DMS114 treated with DMSO at 0.1 percent for 48 hours (cell line): ENCODE measurements at regions not wholly inside any gene's neighbourhood (a gene's known extent, or its start where the extent isn't known, plus 50 kb on each side); places are given as distances from the start of the nearest gene placed in this dataset.

Source experiments
- DNase-seq: peaks from one replicate; lab custom pipeline; 2025; ENCODE audit not compliant: unreplicated experiment; lab: John Stamatoyannopoulos, UW

DNA sequence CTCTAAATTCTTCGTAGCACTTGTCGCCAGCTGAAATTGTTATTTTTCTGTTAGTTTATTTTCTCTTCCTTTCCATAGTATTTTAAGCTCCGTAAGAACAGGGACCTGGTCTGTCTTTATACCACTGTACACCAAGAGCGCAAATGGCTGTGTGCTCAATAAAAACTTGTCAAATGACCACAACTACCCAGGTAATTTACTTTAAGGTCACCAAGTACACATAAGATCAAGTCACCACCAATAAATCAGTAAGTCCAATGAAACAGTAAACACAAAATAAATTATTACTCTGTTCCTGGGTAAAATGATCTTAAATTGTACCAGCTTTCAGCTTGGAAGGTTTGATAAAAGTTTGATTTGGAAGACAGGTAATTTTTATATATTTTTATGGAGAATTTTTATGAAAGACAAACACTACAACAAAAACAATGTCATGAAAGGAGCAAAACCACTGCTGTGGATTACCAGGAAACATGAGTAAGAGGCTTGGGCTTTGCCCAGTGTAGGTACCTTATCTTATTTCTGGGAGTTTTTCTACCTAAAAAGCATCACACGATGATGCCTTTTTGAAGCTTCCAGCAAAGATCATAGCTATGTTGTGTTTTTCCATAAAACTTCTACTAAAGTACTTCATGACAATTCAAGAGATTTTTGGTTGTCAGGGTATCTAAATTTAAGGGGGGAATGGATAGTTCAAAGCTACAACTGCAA lies 406.8 kb downstream of the SHQ1 start:
- no peak for DNase-seq

DNA sequence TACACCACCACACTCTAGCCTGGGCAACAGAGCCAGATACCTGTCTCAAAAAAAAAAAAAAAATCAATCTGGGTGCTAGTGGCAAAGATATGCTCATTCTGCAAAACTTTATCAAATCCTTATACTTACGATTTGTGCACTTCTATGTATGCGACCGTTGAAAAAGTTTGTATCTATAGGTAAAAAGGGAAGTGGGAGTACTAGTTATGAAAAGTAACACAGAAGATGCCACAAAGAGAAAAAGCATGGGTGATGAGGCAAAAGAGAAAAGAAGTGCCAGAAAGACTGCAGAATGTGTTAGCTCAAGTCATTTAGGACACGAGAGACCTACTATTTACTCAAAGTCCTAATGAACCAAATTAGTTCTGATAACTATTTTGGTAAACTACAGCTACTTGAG lies 407.8 kb downstream of the SHQ1 start:
- DNase-seq, result no peak

DNA sequence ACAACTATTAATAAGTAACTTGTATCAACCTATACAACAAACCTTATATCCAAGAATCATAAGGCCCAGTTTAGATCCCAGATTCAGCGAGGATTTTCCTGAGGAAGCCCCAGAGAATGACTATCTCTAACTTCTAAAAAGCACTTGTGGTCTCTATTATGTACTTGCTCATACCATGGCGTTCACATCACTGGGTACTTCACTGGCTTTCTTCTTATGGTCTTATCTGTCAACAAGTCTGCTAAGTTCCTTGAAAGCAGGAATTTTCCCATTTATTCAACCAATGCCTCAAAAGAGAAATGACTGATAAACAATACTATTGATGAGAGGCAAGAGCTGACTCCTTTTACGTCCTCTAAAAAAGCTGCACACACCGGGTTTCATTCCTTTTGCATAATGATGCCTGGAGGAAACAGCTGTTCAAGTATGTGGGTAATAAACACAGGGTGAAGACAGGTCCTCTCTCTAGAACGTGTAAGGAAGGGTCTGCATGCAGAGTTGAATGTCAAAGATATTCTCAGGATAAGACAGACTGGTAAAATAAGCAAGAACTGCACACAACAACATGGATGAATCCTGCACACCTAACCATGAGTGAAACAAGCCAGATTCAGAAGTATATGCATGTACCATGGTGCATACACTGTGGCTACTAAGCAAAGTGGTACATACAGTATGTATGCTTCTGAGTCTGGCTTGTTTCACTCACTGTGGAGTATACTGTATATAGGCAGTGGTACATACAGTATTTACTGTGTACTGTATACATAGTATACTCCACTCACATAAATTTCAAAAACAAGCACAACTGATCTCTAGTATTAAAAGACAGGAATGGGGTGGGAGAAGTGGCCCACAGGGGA lies 408.7 kb downstream of the SHQ1 start:
- no peak for DNase-seq

DNA sequence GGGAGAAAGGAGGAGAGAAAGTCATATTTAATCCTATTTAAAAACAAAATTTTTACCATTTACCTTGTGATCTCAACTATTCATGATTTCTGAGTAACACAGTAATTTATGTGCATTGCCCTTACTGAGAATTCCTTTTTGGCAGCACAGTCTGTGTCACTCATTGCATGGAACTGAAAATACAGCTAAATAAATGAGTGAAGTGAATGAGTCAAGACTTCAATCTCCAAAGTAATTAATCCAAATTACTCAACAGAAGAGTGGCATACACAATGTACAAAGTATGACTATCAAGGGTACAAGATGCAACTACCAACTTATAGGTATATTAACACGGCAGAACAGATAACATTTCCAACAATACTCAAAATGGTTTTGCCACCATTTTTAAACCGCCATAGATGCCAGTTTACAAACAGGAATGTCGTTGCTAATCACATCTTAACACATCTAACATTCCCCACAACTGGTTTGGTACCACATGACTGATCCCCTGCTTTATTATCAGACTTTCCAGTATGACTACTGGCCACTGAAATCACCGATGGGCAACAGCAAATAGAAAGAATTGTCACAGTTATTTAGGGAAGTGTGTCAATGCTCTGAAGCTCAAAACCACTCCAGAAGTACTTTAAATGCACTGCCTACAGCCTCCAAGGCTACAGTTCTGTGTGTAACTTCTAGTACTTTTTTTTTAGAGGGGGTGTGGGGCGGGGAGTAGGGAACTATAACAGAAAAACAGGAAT lies 410.4 kb downstream of the SHQ1 start:
- no peak for DNase-seq

DNA sequence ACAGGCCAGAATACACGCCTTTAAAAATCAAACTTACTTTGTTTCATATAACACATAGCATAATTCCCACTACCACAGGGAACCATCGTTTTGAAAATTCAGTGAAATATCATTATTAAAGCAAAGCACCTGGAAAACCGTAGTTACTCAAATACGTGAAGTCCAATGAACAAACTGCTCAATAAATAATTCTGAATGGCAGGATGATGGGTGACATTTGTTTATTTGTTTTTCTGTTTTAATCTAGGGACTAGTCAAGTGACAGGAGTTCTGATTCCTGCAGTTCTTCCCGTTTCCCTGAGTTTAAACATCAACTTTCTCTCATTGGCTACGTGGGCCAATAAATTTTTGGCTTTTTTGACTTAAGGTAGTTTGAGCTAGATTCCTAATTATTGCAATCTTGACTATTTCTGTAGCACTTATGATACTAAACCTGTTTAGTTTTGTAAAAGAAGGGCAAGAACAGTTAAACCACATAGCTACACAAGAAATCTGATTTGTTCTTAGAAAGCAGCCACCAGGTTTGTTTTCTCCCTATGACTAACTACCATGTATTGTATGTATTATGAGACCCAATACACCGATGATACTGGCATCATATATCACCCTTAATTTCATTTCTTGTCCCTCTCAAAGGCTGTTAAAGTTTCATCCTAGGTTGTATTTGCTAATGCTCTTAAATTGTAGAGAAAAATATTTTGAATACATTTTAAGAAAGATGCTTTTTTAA lies 411.2 kb downstream of the SHQ1 start:
- no peak for DNase-seq

DNA sequence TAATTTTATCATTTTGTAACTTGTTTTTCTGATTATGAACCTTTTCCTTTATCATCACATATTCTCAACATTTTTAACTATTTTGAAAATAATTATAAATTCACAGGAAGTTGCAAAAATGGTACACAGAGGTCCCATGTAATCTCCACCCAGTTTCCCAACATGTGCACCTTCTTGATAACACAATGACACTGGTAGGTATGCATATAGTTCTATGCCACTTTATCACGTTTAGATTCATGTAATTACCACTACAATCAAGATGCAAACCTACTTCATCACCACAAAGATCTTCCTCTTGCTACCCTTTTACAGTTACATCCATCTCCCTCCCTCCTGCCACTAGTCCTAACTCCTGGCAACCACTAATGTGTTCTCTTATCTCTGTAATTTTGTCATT lies 413.9 kb downstream of the SHQ1 start:
- no peak for DNase-seq

DNA sequence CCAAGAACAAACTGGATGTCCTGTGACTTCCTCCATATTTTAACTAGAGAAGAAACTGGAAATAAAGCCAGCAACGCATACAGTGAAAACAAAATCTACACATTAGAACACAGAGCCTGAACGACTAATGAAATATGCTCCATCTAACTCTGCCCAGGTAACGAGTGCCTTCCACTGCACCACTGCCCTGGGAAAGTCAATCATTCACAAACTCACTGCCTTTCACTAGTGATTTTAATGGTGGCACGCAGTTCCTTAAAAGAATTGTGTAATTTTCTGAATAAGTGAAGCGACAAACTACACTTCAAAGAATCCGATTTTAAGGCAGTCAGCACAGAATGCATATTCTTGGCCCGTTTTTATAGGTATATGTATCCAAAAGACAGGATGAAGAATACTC lies 416.0 kb downstream of the SHQ1 start:
- no peak for DNase-seq

DNA sequence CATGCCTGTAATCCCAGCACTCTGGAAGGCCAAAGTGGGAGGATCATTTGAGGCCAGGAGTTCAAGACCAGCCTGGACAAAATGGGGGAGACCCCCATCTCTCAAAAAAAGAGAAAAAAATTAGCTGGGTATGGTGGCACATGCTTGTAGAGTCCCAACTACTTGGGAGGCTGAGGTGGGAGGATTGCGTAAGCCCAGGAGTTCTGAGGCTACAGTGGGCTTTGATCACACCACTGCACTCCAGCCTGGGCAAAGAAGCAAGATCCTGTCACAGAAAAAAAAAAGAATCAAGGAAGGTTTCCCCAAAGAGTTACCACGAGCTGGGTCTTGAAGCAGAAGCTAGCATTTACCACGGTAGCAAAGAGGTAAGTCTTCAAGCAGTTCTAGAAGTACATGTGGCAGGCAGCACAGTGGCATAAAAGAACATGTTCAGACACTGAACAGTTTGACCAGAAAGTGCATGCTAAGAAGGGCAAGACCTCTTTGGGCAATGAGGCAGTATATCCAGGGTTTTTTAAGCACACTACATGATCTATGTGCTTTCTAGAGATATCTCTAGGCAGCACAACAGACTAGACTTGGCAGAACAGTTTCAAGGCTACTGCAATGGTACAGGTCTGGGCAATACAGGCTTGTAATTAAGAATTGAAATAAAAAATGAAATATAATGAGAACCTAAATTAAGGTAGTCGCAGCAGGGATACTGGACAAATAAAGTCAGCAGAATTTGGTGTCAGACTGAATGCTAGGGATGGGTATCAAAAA lies 418.5 kb downstream of the SHQ1 start:
- no peak for DNase-seq

DNA sequence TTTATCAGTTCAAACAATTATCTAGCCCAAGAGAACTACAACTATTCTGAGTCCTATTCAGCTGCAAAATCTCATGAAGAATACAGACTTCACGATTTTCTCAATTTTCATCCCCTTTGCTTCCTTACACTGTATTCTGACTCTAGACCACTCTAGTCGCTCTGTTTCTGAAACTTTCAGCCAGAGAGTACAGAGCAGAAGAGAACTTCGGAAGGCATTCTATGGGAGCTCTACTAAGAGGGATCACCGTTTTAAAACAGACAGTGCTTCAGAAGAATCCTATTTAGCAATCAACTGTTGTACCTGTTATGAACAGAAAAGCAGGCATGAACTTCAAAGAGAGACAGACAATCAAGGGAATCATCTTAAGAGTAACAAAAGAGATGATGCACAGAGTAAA lies 419.4 kb downstream of the SHQ1 start:
- no peak for DNase-seq

DNA sequence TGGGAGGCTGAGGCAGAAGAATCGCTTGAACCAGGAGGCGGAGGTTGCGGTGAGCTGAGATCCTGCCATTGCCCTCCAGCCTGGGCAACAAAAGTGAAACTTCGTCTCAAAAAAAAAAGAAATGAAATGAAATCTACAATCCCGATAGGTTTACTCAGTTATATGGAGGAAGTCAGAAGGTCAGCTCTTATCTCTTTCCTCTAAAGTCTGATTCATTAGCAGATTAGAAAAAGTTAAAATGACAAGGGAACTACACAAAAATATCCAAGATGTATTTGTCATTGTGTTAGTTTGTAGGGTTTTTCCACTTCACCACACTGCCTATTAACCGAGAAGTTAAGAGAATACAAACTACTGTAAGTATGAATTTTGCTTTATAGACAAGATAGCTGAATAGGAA lies 420.6 kb downstream of the SHQ1 start:
- DNase-seq, result no peak

DNA sequence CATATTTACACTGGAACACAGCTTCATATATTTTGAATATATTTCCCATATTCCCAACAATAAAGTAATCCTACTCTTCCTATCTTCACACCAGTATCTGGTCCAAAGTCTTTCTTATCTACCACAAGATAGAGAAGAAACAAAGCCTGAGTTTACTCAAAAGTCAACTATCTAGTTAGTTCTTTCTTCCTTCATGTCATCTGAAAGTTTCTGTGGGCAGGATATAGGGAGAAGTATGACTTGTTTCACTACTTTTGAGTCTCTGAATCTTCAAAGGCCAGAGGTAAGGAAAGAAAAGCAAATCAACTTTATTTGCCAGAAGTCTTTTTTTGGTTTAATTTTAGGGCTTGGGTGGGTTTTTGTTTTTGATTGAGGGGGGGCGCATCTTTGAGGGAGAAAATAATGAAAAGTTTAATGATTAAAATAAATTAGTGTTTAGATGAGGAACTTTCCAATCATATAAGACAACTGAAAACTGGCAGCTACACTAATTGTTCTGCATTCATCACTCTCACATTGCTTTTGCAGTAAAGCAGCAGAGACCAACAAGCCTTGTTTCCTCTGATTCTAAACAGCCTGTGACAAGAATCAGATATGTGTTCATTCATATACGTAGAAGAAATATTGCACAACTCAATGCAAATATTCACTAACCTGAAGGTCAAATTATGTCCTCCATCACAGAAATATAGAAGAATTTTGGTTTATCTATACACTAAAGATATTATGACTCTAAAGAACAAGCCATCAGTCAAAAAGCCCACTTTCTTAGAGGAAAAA lies 421.4 kb downstream of the SHQ1 start:
- DNase-seq, result no peak

DNA sequence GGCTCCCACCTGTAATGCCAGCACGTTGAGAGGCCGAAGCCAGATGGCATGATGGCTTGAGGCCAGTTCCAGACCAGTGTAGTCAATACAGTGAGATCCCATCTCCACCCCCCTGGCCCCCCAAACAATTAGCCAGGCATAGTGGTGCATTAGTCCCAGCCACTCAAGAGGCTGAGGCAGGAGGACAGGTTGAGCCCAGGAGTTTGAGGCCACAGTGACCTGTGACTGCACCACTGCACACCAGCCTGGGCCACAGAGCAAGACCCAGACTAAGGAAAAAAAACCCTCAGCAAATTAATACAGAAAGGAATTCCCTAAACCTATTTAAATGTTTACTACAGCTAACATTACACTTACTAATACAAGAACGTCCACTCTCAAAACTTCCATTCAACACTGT lies 424.6 kb downstream of the SHQ1 start:
- no peak for DNase-seq

DNA sequence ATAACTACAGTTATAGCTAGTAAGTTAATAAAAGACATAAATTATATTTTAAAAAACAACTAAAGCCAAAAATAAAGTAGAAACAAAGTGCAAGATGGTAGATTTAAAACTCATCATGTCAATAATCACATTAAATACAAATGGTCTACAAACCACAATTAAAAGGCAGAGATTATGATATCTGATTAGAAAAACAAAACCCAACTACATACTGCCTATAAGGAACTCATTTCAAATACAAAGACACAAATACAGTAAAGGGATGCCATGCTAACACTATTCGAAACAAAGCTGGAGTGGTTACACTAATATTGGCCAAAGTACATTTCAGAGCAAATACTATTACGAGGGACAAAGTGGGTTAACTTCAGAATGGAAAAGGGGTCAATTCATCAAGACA lies 426.5 kb downstream of the SHQ1 start:
- DNase-seq, result no peak

DNA sequence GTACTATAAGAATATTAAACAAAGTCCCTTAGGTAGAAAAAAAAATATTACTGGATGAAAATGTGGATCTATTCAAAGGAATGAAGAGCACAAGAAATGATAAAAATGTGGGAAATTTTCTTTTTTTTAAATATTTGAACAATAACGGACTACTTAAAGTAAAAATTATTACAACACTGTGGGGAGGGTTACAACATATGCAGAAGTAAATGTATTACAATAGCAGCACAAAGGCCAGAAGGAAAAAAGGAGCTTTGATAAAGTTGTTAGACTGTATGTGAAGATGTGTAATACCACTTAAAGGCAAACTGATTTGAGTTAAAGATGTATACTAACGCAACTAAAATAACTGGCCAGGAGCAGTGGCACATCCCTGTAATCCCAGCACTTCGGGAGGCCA lies 427.1 kb downstream of the SHQ1 start:
- no peak for DNase-seq

DNA sequence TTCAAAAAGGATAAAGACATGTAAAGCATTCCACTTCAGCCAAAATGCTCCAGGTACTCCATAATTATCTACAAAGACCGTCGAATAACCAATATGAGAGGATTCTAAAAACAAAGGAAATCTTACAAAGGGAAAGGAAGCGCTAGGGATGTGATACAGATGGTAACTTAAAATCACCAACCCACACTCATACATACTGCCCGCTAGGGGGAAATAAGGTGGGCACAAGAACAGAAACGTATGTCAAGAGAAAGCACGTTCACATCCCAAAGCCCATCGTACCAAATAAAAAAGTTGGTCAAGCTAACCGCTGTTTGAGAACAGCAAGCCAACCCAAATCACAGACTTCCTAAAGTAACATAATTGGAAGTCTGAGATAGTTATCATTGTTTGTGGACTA lies 429.4 kb downstream of the SHQ1 start:
- DNase-seq, result no peak

DNA sequence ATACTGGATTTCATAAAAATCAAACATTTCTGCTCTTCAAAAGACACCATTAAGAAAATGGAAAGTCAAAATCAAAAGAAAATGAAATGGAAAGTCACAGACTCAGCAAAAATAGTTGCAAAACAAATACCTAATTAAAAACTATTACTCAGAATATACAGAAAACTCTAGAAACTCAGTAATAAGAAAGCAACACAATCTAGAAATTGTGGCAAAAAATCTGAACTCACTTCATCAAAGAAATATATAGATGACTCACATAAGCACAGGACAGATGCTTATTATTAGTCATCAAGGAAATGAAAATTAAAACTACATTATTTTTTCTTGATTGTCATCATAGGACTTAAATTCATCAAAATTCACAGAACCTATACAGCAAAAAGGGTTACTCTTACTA lies 430.0 kb downstream of the SHQ1 start:
- DNase-seq, result no peak

DNA sequence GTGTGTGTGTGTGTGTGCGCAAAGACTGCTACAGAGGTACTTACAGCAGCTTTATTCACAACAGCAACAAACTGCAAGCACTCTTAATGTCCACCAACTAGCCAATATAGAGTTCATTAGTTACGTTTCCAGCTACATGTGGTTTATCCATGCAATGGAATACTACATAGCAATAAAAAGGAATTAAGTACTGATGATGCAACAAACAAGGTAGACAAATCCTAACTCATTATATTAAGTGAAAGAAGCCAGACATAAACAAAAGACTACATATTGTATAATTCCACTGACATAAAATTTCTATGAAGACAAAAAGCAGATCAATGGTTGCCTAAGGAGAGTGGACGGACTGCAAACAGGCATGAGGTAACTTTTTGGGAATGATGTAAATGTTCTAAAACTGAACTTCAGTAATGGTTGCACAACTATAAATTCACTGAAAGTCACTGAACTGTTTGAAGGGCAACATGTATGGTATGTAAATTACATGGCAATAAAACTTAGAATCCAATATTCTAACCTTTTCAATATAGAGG lies 433.7 kb downstream of the SHQ1 start:
- no peak for DNase-seq

DNA sequence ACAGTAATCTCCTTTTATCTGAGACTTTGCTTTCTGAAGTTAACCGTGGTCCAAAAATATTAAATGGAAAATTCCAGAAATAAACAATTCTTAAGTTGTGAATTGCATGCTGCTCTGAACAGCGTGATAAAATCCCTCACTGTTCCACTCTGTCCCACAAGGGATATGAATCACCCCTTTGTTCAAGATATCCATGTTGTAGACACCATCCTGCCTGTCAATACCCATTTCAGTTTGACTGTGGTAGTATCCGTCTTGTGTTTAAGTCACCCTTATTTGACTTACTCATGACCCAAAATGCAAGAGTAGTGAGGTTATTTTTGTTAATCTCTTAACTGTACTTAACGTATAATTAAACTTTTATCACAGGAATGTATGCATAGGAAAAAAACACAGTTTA lies 435.0 kb downstream of the SHQ1 start:
- DNase-seq, result no peak

DNA sequence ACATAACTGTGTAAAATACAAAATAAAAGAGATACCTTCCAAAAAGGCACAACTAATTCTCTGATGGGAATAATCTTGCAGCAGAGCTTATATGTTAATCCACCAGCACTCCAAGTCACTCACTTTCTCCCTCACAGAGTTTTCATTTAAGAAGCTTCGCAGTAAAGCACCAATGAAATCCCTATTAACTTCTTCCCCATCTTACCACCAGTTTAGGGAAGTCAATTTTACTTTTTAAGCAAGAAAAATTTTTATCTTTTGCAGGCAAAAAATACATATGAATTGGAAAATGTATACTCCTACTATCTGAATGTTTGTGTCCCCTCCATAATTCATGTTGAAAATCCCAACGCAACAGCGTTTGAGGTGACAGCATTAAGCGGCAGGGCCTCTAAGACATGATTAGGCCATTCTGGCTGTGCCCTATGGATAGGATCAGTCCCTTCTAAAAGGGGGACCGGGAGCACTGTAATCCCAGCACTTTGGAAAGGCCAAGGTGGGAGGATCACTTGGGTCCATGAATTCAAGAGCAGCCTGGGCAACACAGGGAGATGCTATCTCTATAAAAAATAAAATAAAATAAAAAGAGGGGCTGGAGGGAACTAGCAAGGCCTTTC lies 435.8 kb downstream of the SHQ1 start:
- no peak for DNase-seq
